Kidney capillary endothelial cell (primary cell): ENCODE measurements at regions not wholly inside any gene's neighbourhood (a gene's known extent, or its start where the extent isn't known, plus 50 kb on each side); places are given as distances from the start of the nearest gene placed in this dataset.
"Not testable (repeated sequence)": the region's sequence is repeated elsewhere in the genome, so short reads cannot be mapped to it uniquely, and the experiment has no call there.

ENCODE experiments used
- DNase-seq: peaks from one replicate; pipeline ENCODE4 v3.0.0-alpha.2; 2018; ENCODE audit warnings: low spot score

DNA sequence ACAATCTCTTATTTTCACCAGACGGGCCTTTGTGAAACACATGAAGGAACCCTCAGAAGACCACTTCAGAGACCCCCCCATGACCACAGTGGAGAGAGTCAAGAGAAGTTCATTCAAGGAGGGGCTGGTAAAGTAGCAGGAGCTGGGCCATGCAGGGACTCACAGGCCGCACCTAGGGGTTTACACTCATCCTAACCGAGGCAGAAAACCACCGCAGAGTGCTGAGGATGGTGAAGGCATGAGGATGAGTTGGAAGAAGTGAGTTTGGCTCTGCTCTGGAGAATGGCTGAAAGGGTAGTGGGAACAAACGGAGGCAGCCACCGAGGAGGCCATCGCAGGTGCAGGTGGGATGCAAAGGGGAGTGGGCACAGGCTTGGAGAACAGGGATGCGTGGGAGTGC is 1046.9 kb downstream of the UQCRFS1 start:
- no peak for DNase-seq

DNA sequence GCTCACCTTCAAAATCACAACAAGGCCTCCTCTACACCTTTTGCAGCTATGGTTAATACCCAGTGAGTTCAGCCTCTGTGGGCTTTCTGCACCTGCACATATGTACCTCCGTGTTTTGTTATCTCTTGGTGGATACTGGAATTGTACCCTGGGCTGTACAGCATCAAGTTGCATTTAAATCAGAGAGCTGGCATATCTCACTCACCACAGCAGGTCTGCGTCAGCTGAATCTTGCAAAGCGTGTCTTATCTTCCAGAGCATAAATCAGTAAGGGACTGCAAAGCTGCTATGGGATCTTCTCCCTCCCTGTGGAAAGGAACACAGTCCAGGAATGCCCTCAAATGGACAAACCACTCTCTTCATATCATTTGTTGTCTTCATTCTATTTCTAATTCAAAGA is 1048.7 kb downstream of the UQCRFS1 start:
- DNase-seq = no peak

DNA sequence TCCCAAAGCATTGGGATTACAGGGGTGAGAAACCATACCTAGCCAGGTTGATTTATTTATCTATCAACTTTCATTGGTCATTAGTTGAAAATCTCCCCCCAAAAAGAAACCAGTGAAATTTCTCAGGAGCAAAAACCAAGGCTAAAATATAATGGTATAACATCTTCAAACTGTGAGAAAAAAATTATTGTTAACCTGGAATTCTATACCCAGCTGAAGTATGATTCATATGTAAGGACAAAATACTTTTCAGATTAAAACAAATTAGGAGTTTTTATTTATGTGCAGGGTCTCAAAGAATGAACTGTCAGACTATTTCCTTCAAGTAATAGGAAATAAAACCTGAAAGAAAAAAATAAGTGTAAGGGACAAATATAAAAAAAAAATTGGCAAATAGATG is 1053.9 kb downstream of the UQCRFS1 start:
- DNase-seq = no peak

DNA sequence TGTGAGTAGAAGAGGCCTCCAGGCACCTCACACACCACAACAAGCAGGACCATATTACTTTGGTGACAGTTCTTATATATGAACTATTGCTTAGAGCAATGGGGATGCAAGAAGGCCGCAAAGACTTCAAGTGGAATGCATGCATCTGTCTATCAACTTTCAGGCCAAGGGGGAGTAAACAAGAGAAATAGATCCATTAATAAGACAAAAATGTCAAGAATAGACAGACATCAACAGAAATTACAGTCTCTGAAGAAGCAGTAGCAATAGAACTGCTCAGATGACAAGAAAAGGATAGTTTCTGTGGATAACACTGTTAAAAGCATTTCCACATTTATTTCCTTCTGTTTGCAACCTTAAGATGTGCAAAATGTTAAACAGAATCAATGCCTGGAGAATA is 1057.7 kb downstream of the UQCRFS1 start:
- no peak for DNase-seq

DNA sequence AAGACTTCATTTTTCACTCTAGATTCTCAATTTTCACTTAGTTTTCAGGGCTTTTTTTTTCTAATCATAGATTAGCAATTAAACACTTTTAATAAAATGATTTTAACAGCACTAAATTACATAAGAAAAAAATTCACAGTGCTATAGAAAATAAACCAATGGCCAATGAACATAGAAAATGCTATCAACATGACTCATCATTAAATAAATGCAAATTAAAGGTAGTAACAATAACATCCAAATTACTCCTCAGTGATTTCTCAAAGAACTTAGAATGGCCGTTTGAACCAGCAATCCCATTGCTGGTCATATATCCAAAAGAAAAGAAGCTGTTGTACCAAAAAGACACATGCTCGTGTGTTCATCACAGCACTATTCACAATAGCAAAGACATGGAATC is 1058.9 kb downstream of the UQCRFS1 start:
- DNase-seq = no peak

DNA sequence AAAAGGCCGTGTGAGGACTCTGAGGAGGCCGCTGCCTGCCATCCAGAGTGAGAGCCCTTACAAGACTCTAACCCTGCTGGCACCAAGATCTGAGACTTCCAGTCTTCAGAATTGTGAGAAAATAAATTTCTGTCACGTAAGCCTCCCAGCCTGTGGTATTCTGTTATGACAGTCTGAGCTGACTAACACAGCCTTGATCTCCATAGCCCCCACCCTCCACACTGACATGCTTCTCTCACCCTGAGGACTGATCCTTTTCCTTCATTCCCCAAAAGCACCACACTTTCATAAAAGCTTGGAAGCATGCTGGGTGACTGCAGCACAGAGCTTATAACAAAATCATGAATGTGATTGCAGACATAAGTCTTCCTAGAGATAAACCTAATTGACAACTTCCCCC is 1059.8 kb downstream of the UQCRFS1 start:
- DNase-seq = no peak

DNA sequence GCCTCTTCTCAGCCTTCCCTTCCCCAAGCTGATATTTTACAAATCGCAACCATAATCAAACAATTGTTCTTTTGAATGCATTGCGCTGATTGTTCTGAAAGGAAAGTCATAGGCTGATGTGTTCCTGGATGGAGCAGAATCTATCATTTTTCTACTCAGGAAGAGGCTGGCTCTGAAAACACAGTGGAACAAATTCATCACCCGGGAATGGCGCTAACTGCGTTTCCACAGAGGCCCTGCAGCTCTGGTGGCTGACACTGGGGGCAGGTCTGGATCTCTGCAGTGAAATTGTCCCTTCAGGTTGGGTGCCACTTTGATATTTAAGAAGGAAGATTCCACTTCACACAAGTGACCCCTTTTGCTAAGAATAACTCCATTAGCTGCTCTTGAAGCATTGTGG is 1060.8 kb downstream of the UQCRFS1 start:
- no peak for DNase-seq

DNA sequence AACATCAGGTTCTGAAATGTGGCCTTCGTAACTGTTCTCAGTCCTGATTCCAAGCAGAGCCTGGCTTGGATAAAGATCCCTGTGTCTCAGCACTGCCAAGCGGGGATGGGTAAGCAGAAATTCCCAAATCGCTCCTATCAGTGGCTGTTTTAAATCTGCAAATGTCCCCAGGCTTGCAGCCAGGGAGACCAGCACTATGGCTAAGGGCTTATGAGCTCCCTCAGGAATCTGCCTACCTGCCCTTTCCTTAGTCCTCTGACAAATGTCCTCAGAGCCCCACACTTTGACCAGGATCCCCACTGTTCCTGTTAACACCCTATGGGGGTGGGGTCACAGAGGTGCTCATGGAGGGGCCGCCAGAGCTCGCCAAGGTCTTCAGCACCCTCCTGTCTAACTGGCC is 1062.8 kb downstream of the UQCRFS1 start:
- no peak for DNase-seq

DNA sequence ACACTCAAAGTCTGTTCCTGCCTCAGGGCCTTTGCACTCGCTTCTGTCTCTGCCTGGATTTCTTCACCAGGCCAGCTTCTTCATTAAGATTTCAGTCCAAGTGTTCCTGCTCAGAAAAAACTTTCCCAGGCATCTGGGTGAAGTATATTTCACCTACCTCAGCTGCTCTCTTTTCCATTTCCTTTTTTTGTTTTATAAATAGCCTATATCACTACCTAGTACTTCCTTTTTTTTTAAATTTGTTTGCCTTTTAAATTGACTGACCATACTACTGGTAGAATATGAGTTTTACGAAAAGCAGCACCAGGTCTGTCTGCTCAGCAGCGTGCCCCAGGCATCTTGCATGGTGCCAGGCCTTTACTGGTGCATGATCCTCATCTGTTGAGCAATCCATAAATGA is 1064.4 kb downstream of the UQCRFS1 start:
- no peak for DNase-seq

DNA sequence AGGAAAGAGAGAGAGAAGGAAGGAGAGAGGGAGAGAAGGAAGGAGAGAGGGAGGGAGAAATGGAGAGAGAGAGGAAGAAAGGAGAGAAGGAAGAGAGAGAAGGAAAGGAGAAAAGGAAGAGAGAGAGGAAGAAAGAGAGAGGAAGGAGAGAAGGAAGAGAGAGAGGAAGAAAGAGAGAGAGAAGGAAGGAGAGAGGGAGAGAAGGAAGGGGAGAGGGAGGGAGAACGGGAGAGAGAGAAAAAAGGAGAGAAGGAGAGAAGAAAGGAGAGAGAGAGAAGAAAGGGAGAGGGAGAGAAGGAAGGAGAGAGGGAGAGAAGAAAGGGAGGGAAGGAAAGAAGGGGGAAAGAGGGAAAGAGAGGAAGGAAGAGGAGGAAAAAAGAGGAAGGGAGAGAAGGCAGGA is 1070.7 kb downstream of the UQCRFS1 start:
- DNase-seq = no peak

DNA sequence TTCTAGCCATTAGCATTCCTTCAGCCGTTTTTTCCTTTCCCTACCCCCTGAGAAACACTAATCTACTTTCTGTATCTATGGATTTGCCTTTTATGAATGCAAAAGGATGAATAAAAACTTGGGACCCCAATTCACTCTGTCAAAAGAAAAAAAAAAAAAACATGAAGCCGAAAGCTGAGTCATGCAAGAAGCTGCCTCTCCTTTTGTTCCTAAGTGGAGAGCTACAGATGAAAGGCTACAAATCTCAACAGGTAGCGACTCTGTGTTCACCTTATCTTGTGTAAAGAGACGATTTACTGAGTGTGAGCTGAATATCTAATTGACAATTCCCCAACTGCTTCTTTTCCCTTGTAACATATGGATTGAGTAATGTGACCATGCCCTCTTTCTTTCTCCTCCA is 1072.8 kb downstream of the UQCRFS1 start:
- no peak for DNase-seq

DNA sequence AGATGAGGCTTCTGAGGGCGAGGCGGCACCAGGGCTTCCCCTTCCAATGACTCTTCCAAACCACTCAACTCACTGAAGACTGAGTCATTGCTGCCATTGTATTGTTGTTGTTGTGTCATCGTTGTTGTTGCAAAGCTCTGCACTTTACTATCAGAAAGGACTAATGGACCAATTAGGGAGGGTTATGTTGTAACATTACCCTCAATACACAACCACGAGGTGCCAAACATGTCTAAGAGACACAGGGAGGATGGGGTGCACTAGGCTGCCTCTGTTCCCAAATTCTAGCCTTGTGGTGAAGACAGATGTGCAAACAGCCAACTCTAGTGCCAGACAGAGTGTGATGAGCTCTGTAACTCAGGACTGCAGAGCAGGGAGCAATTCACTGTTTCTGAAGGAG is 1075.2 kb downstream of the UQCRFS1 start:
- no peak for DNase-seq

DNA sequence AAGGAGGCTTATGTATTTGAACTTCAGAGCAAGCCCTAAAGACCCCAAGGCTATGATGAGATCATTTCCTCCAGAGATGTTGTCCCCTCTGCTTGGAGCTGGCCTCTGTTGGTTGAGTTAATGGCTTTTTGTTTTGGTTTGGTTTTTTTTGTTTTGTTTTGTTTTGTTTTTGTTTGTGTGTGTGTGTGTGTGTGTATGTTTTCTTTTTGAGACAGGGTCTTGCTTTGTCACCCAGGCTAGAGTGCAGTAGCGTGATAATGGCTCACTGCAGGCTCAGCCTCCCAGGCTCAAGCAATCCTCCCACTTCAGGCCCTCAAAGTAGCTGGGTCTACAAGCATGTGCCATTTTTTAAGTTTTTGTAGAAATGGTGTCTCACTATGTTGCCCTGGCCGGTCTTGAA is 1076.2 kb downstream of the UQCRFS1 start:
- DNase-seq = no peak

DNA sequence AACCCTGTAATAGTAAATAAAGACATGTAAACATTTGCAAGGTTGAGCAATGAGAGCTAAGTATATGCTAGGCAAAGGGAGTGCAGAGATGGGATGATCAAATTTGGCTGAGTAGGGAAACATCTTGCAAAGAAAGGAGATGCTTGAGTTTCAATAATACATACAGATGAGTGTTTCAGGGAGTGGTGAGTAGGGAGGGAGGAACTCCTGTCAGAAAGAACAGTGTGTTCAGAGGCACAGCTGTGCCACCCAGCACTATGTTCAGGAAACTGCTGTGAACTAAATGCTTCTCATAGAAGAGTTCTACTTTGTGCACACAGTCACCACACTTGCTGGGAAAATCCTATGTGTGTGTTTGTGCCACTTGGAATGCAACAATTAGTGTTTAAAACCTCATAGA is 1077.1 kb downstream of the UQCRFS1 start:
- no peak for DNase-seq

DNA sequence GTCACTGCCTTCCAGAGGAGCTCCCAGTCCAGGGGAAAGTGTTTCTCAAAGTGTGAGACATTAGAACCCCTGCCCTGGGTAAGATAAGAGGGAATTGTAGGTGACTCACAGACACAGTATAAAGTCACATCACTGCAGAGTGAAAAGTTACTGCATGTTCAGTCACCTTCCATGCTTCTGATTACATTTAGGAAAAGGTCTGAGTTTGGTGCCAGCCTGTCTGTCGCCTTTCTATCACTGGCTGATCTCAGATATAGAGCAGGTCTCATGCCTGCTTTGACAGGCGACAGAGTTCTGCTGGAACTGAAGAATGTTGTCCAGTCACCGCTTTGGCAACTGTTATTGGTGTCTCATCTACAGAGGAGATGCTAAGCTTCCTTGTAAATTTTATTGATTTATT is 1078.6 kb downstream of the UQCRFS1 start:
- no peak for DNase-seq

DNA sequence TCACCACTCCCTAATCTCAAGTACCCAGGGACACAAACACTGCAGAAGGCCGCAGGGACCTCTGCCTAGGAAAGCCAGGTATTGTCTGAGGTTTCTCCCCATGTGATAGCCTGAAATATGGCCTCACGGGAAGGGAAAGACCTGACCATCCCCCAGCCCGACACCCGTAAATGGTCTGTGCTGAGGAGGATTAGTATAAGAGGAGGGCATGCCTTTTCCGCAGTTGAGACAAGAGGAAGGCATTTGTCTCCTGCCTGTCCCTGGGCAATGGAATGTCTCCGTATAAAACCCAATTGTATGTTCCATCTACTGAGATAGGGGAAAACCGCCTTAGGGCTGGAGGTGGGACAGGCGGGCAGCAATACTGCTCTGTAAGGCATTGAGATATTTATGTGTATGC is 1082.1 kb downstream of the UQCRFS1 start:
- DNase-seq = not testable (repeated sequence)

DNA sequence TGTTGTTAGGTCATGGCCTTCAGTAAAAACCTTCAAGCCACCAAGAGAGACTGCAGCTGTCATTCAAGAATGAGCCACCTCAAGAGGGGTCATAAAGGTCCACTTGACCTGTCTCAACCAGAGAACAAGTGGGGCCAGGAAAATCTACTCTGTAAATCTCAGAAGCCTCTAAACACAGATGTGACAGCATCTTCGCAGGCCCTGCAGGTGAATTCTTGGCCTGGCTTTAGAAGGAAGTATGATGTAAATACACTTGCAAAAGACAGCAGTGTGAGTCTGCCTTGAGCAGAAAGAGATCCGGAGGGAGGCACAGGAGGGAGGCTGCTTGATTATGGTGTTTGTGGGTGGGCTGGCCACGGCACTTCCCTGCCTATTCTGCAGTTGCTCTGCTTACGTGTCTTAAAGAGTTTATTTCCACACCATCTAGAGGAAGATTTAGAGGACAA is 1082.9 kb downstream of the UQCRFS1 start:
- DNase-seq = no peak

DNA sequence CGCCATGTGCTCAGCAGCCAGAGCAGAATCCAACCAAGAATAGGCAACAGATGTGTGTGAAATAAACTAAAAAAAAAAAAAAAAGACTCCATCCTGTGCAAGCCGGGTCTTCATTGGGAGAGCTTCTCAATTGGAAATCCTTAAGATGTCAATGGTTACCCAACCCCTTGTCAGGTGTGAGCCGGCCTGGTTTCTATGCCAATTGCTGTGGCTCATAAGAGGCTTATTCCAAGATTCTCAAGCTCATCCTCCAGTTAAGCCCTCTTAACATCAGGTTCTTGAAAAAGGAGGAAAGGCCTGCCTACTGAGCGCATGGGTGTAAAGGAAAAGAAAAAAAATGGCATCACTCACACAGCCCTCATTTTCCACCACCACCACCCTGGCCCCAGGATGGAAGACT is 1084.6 kb downstream of the UQCRFS1 start:
- no peak for DNase-seq

DNA sequence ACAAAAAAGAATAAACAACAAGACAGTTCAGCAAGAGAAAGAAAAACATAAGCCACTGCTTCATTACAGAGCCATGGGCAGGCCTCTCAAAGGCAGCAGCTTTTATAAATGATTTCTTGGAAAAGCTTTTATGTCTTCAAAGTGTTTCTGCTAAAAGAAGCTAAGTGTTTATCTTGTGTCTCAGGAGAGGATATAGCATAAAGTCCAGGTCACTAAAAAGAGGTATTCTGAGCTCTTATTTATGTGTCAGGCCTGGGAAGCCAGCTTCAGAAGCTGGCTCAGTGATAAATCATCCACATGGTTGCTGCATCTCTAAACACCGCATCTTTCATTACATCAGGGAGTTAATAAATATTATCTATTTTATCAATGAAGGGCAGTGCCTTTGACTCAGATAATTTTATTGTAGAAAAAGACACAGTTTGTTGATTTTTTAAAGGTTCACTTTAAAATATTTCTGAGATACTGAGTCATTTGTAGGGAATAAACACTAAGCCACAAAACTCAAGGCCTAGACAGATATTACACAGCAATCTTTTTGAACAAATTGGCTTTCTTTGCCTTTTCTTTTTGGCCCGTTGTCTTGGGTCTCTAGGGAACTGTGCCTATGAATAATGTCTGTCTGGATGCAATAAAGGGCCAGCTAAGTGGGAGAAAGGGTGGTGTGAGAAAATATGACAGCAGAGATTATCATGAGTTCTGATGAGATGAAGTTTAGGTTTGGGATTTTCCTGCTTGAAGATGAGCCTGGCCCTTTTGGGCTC is 1086.6 kb downstream of the UQCRFS1 start:
- DNase-seq = no peak

DNA sequence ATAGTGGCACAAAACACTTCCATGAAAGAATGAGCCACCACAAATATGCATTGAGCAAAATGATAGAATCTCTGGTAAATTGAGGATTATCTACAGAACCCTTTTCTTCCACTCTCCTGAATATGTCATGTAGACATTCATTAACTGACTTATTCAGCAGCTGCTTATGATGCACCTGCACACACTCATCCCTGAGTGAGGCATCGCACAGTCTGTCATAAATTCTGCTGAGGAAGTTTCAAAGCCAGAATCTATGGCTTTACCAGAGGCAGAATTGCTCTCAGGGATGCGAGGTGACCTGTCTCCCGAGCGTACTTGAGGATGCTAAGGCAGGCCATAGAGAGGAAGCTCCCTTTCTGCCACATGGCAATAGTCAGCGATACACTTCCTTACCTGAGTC is 1090.2 kb downstream of the UQCRFS1 start:
- DNase-seq = no peak

DNA sequence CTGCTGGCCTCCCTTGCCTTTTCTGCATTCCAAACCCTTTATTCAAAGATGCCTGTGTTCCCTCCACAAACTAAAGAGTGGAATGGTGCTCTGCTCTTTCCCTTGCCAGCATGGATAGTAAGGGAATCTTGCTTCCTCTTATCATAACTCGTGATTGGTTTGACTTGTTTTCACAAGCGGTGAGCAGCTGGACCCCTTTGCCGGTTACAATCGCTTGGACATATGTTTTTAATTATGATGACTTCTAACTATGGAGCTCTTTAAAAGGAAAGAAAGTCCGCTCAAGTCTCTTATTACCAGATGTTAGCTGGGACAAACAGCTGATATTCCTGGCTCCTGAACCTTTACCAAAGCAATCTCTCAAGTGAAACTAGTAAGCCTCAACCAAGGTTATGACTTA is 1094.7 kb downstream of the UQCRFS1 start:
- DNase-seq = no peak

DNA sequence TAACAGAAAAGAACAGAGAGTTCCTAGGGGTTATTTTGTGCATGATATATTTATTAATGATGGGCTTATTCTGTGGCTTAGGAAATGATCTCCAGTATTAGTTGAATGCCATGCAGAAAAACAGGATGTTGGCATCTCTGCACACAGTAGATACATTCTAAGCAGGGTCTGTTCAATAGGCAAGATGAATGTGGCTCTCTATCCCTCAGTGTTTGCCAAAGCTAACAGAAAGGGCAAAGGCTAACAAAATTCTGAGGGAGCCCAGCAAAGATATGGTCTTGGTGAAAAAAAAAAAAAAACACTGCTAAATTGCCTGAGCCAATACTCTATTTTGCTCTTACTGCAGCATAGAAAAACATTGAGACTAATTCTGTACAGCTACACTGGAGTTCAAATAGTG is 1095.8 kb downstream of the UQCRFS1 start:
- DNase-seq = no peak

DNA sequence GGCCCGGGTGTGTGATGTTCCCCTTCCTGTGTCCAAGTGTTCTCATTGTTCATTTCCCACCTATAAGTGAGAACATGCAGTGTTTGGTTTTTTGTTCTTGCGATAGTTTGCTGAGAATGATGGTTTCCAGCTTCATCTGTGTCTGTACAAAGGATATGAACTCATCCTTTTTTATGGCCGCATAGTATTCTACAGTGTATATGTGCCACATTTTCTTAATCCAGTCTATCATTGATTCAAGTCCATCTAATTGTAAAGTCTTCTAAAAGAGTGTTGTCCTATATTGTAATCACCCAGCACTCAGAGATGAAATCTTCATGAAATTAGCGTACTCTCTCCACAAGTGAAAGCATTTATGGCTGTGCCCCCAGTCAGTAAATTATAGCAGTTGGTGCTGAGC is 1096.6 kb downstream of the UQCRFS1 start:
- not testable (repeated sequence) for DNase-seq

DNA sequence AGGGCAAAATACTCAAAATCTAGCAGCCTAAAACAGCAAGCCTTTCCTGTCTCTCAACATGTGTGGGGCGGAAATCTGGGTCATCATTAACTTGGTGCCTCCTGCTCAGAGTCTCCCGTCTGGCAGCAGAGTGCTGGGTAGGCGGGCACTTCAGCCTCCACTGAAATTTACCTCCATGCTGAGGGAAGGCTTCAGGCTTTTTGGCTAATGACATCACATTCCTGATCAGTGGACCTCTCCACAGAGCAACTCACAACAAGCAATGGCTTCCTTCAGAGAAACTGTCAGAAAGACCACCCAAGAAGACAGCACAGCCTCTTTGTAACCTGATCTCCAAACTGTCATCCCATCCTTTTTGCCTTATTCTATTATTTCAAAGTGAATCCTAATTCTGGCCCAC is 1109.0 kb downstream of the UQCRFS1 start:
- no peak for DNase-seq
